ENCODE measurements at regions not wholly inside any gene's neighbourhood (a gene's known extent, or its start where the extent isn't known, plus 50 kb on each side); places are given as distances from the start of the nearest gene placed in this dataset.

- no peak overlapping the region for H3K4me3 ChIP-seq (ENCODE audit: low read depth in 1 of 2, low read length in 1 of 2)
- H3K36me3 ChIP-seq: no peaks in the 10 kb centered on the region
- no peaks in the 10 kb centered on the region for H3K4me1 ChIP-seq (ENCODE audit: control insufficient read depth in 1 of 2, insufficient read depth in 1 of 2, low read depth in 1 of 2, low read length in 1 of 2)
- H3K27ac ChIP-seq: no peak overlapping the region
- no peaks in the 10 kb centered on the region for H3K9me3 ChIP-seq
- H3K27me3 ChIP-seq: no peaks in the 10 kb centered on the region
- no peak for TF ChIP-seq CTCF (IDR thresholded peaks at IDR 0.05)
These were observed 380.7 kb upstream of the PSMD7 start for GRCh38 chr16:73915935-73916334.

GRCh38 chr16:73915140-73915539 lies 381.5 kb upstream of the PSMD7 start:
- Histone ChIP-seq H3K4me3 (ENCODE audit: low read depth in 1 of 2, low read length in 1 of 2) (no peak overlapping the region), H3K9me3 (no peaks in the 10 kb centered on the region), H3K4me1 (ENCODE audit: control insufficient read depth in 1 of 2, insufficient read depth in 1 of 2, low read depth in 1 of 2, low read length in 1 of 2) (no peaks in the 10 kb centered on the region), H3K27ac (no peak overlapping the region), H3K36me3 (no peaks in the 10 kb centered on the region), H3K27me3 (no peaks in the 10 kb centered on the region)
- TF ChIP-seq CTCF (IDR thresholded peaks at IDR 0.05): no peak

GRCh38 chr16:73912850-73913249 lies 383.8 kb upstream of the PSMD7 start:
- TF ChIP-seq CTCF (IDR thresholded peaks at IDR 0.05): no peak
- H3K9me3 ChIP-seq: no peaks in the 10 kb centered on the region
- no peak overlapping the region for H3K4me3 ChIP-seq (ENCODE audit: low read depth in 1 of 2, low read length in 1 of 2)
- no peaks in the 10 kb centered on the region for H3K4me1 ChIP-seq (ENCODE audit: control insufficient read depth in 1 of 2, insufficient read depth in 1 of 2, low read depth in 1 of 2, low read length in 1 of 2)
- H3K27me3 ChIP-seq: no peaks in the 10 kb centered on the region
- no peaks in the 10 kb centered on the region for H3K36me3 ChIP-seq
- H3K27ac ChIP-seq: no peak overlapping the region

- H3K27me3 ChIP-seq: no peaks in the 10 kb centered on the region
- TF ChIP-seq CTCF (IDR thresholded peaks at IDR 0.05): no peak
- no peaks in the 10 kb centered on the region for H3K36me3 ChIP-seq
These were observed 384.3 kb upstream of the PSMD7 start for GRCh38 chr16:73912281-73912680.

GRCh38 chr16:73909529-73910035 lies 387.0 kb upstream of the PSMD7 start:
- no peak overlapping the region for H3K4me3 ChIP-seq (ENCODE audit: low read depth in 1 of 2, low read length in 1 of 2)
- H3K36me3 ChIP-seq: no peaks in the 10 kb centered on the region
- no peaks in the 10 kb centered on the region for H3K9me3 ChIP-seq
- H3K27ac ChIP-seq: no peak overlapping the region
- H3K4me1 ChIP-seq (ENCODE audit: control insufficient read depth in 1 of 2, insufficient read depth in 1 of 2, low read depth in 1 of 2, low read length in 1 of 2): no peaks in the 10 kb centered on the region
- no peak for TF ChIP-seq CTCF (IDR thresholded peaks at IDR 0.05)
- H3K27me3 ChIP-seq: no peaks in the 10 kb centered on the region

More at GRCh38 chr16:73912281-73912680, 384.3 kb upstream of the PSMD7 start:
- H3K27ac ChIP-seq: no peak overlapping the region
- H3K9me3 ChIP-seq: no peaks in the 10 kb centered on the region
- no peak overlapping the region for H3K4me3 ChIP-seq (ENCODE audit: low read depth in 1 of 2, low read length in 1 of 2)
- no peaks in the 10 kb centered on the region for H3K4me1 ChIP-seq (ENCODE audit: control insufficient read depth in 1 of 2, insufficient read depth in 1 of 2, low read depth in 1 of 2, low read length in 1 of 2)

GRCh38 chr16:73891129-73891542 lies 405.5 kb upstream of the PSMD7 start:
- Histone ChIP-seq H3K4me1 (ENCODE audit: control insufficient read depth in 1 of 2, insufficient read depth in 1 of 2, low read depth in 1 of 2, low read length in 1 of 2) (no peaks in the 10 kb centered on the region), H3K27me3 (peaks cover 53% of the 10 kb centered on the region), H3K9me3 (no peaks in the 10 kb centered on the region), H3K36me3 (no peaks in the 10 kb centered on the region), H3K4me3 (ENCODE audit: low read depth in 1 of 2, low read length in 1 of 2) (no peak overlapping the region), H3K27ac (no peak overlapping the region)
- TF ChIP-seq CTCF (IDR thresholded peaks at IDR 0.05): no peak

Measured in neutrophil (primary cell).